ENCODE measurements at regions not wholly inside any gene's neighbourhood (a gene's known extent, or its start where the extent isn't known, plus 50 kb on each side); places are given as distances from the start of the nearest gene placed in this dataset.

- Histone ChIP-seq H3K4me1 (no peaks in the 10 kb centered on the region), H3K27ac (no peak overlapping the region), H3K27me3 (no peaks in the 10 kb centered on the region), H3K4me2 (no peak overlapping the region), H3K9ac (no peak overlapping the region), H3K4me3 (no peak overlapping the region), H4K20me1 (no peaks in the 10 kb centered on the region), H3K36me3 (no peaks in the 10 kb centered on the region), H3K9me3 (no peaks in the 10 kb centered on the region)
- no peak for TF ChIP-seq Cebpa-rat (IDR thresholded peaks at IDR 0.05)
Measured at GRCh38 chr2:58900246-58901027, 659.3 kb upstream of the FANCL start.

GRCh38 chr2:58899692-58900091, 658.6 kb upstream of the FANCL start:
- Histone ChIP-seq H3K9me3 (no peaks in the 10 kb centered on the region), H3K27me3 (no peaks in the 10 kb centered on the region), H3K4me1 (no peaks in the 10 kb centered on the region), H3K9ac (no peak overlapping the region), H3K36me3 (no peaks in the 10 kb centered on the region), H3K4me3 (no peak overlapping the region), H3K4me2 (no peak overlapping the region), H4K20me1 (no peaks in the 10 kb centered on the region), H3K27ac (no peak overlapping the region)
- no peak for TF ChIP-seq Cebpa-rat (IDR thresholded peaks at IDR 0.05)

- Histone ChIP-seq H4K20me1 (no peaks in the 10 kb centered on the region), H3K4me1 (no peaks in the 10 kb centered on the region), H3K4me3 (no peak overlapping the region), H3K4me2 (no peak overlapping the region), H3K27ac (no peak overlapping the region), H3K36me3 (no peaks in the 10 kb centered on the region), H3K27me3 (no peaks in the 10 kb centered on the region), H3K9me3 (no peaks in the 10 kb centered on the region), H3K9ac (no peak overlapping the region)
- no peak for TF ChIP-seq Cebpa-rat (IDR thresholded peaks at IDR 0.05)
Measured at GRCh38 chr2:58896638-58897037, 655.5 kb upstream of the FANCL start.

GRCh38 chr2:58895857-58896256, 654.7 kb upstream of the FANCL start:
- H3K4me1 ChIP-seq = no peaks in the 10 kb centered on the region
- H3K27me3 ChIP-seq = no peaks in the 10 kb centered on the region
- H3K4me3 ChIP-seq = no peak overlapping the region
- no peak overlapping the region for H3K9ac ChIP-seq
- no peak overlapping the region for H3K4me2 ChIP-seq
- H3K36me3 ChIP-seq = no peaks in the 10 kb centered on the region
- H3K9me3 ChIP-seq = no peaks in the 10 kb centered on the region
- H3K27ac ChIP-seq = no peak overlapping the region
- no peaks in the 10 kb centered on the region for H4K20me1 ChIP-seq
- TF ChIP-seq Cebpa-rat (IDR thresholded peaks at IDR 0.05) = no peak

- H3K9ac ChIP-seq = no peak overlapping the region
- no peaks in the 10 kb centered on the region for H4K20me1 ChIP-seq
Measured at GRCh38 chr2:58893656-58894351, 652.7 kb upstream of the FANCL start.

GRCh38 chr2:58891828-58892377, 650.8 kb upstream of the FANCL start:
- Histone ChIP-seq H3K27ac (no peak overlapping the region), H3K36me3 (no peaks in the 10 kb centered on the region), H3K9me3 (no peaks in the 10 kb centered on the region), H3K27me3 (no peaks in the 10 kb centered on the region), H3K4me3 (no peak overlapping the region), H3K4me2 (no peak overlapping the region), H4K20me1 (no peaks in the 10 kb centered on the region), H3K9ac (no peak overlapping the region), H3K4me1 (no peaks in the 10 kb centered on the region)
- no peak for TF ChIP-seq Cebpa-rat (IDR thresholded peaks at IDR 0.05)

More at GRCh38 chr2:58893656-58894351, 652.7 kb upstream of the FANCL start:
- Histone ChIP-seq H3K4me1 (no peaks in the 10 kb centered on the region), H3K27ac (no peak overlapping the region), H3K4me3 (no peak overlapping the region), H3K9me3 (no peaks in the 10 kb centered on the region), H3K27me3 (no peaks in the 10 kb centered on the region), H3K36me3 (no peaks in the 10 kb centered on the region), H3K4me2 (no peak overlapping the region)
- TF ChIP-seq Cebpa-rat (IDR thresholded peaks at IDR 0.05) = no peak

GRCh38 chr2:58890865-58891525, 649.9 kb upstream of the FANCL start:
- Histone ChIP-seq H3K4me1 (no peaks in the 10 kb centered on the region), H3K27me3 (no peaks in the 10 kb centered on the region), H4K20me1 (no peaks in the 10 kb centered on the region), H3K36me3 (no peaks in the 10 kb centered on the region), H3K9ac (no peak overlapping the region), H3K4me2 (no peak overlapping the region), H3K4me3 (no peak overlapping the region), H3K9me3 (no peaks in the 10 kb centered on the region), H3K27ac (no peak overlapping the region)
- TF ChIP-seq Cebpa-rat (IDR thresholded peaks at IDR 0.05) = no peak

GRCh38 chr2:58886009-58886408, 644.9 kb upstream of the FANCL start:
- no peaks in the 10 kb centered on the region for H3K27me3 ChIP-seq
- no peak overlapping the region for H3K9ac ChIP-seq
- H3K27ac ChIP-seq = no peak overlapping the region
- no peaks in the 10 kb centered on the region for H4K20me1 ChIP-seq
- no peaks in the 10 kb centered on the region for H3K9me3 ChIP-seq
- TF ChIP-seq Cebpa-rat (IDR thresholded peaks at IDR 0.05) = no peak
- no peaks in the 10 kb centered on the region for H3K36me3 ChIP-seq
- H3K4me1 ChIP-seq = no peaks in the 10 kb centered on the region
- no peak overlapping the region for H3K4me2 ChIP-seq
- H3K4me3 ChIP-seq = no peak overlapping the region

GRCh38 chr2:58879834-58880233, 638.7 kb upstream of the FANCL start:
- H3K36me3 ChIP-seq = no peaks in the 10 kb centered on the region
- H3K4me3 ChIP-seq = no peak overlapping the region
- no peaks in the 10 kb centered on the region for H3K4me1 ChIP-seq
- H3K9me3 ChIP-seq = no peaks in the 10 kb centered on the region
- no peak for TF ChIP-seq Cebpa-rat (IDR thresholded peaks at IDR 0.05)
- H3K9ac ChIP-seq = no peak overlapping the region
- no peaks in the 10 kb centered on the region for H3K27me3 ChIP-seq
- H3K4me2 ChIP-seq = no peak overlapping the region
- H4K20me1 ChIP-seq = no peaks in the 10 kb centered on the region
- H3K27ac ChIP-seq = no peak overlapping the region

GRCh38 chr2:58878778-58879177, 637.7 kb upstream of the FANCL start:
- H3K9ac ChIP-seq = no peak overlapping the region
- H3K27ac ChIP-seq = no peak overlapping the region
- no peaks in the 10 kb centered on the region for H3K36me3 ChIP-seq
- H3K4me2 ChIP-seq = no peak overlapping the region
- no peaks in the 10 kb centered on the region for H3K9me3 ChIP-seq
- H3K4me3 ChIP-seq = no peak overlapping the region
- TF ChIP-seq Cebpa-rat (IDR thresholded peaks at IDR 0.05) = no peak
- no peaks in the 10 kb centered on the region for H3K27me3 ChIP-seq
- H3K4me1 ChIP-seq = no peaks in the 10 kb centered on the region
- H4K20me1 ChIP-seq = no peaks in the 10 kb centered on the region
